ENCODE measurements at regions not wholly inside any gene's neighbourhood (a gene's known extent, or its start where the extent isn't known, plus 50 kb on each side); places are given as distances from the start of the nearest gene placed in this dataset.

GRCh38 chr5:106205916-106206571 is 1464.7 kb downstream of the EFNA5 start:
- Histone ChIP-seq H3K9me3 (ENCODE audit: low read depth, low read length, poor library complexity, severe bottlenecking) (no peaks in the 10 kb centered on the region), H3K4me3 (ENCODE audit: low read depth, low read length, poor library complexity, severe bottlenecking) (no peak overlapping the region), H3K4me1 (ENCODE audit: insufficient read depth, low read length, poor library complexity, severe bottlenecking) (no peaks in the 10 kb centered on the region), H3K27ac (ENCODE audit: low read depth, low read length, poor library complexity, severe bottlenecking) (no peak overlapping the region), H3K27me3 (replicated peaks; ENCODE audit: insufficient read depth, low read depth, low read length, poor library complexity) (no peaks in the 10 kb centered on the region), H3K36me3 (ENCODE audit: insufficient read depth, low read length, poor library complexity, severe bottlenecking) (no peaks in the 10 kb centered on the region)
- TF ChIP-seq EZH2 (IDR thresholded peaks at IDR 0.05; ENCODE audit: borderline replicate concordance, low read depth, low read length, poor library complexity, severe bottlenecking) (no peak), CTCF (conservative IDR thresholded peaks at IDR 0.05; ENCODE audit: low read depth, low read length) (no peak)
- CTCF ChIA-PET = no interaction called here
- POLR2A ChIA-PET (ENCODE audit: low non-redundant PET) = no interaction called here
- BruUV-seq (replicated peaks) = no TSS peak
- intact Hi-C loops (cut with micrococcal nuclease; ENCODE audit: unreplicated experiment) = no loop called here
- DNase-seq (ENCODE audit: low spot score) = no peak

GRCh38 chr5:106202035-106202434 is 1468.7 kb downstream of the EFNA5 start:
- no peaks in the 10 kb centered on the region for H3K4me1 ChIP-seq (ENCODE audit: insufficient read depth, low read length, poor library complexity, severe bottlenecking)
- CTCF ChIA-PET = no interaction called here
- POLR2A ChIA-PET (ENCODE audit: low non-redundant PET) = no interaction called here
- no peak overlapping the region for H3K4me3 ChIP-seq (ENCODE audit: low read depth, low read length, poor library complexity, severe bottlenecking)
- DNase-seq (ENCODE audit: low spot score) = no peak
- TF ChIP-seq CTCF (conservative IDR thresholded peaks at IDR 0.05; ENCODE audit: low read depth, low read length) (no peak), EZH2 (IDR thresholded peaks at IDR 0.05; ENCODE audit: borderline replicate concordance, low read depth, low read length, poor library complexity, severe bottlenecking) (no peak)
- BruUV-seq (replicated peaks) = no TSS peak
- H3K27ac ChIP-seq (ENCODE audit: low read depth, low read length, poor library complexity, severe bottlenecking) = no peak overlapping the region
- no peaks in the 10 kb centered on the region for H3K9me3 ChIP-seq (ENCODE audit: low read depth, low read length, poor library complexity, severe bottlenecking)
- intact Hi-C loops (cut with micrococcal nuclease; ENCODE audit: unreplicated experiment) = no loop called here
- H3K36me3 ChIP-seq (ENCODE audit: insufficient read depth, low read length, poor library complexity, severe bottlenecking) = no peaks in the 10 kb centered on the region
- H3K27me3 ChIP-seq (replicated peaks; ENCODE audit: insufficient read depth, low read depth, low read length, poor library complexity) = no peaks in the 10 kb centered on the region

GRCh38 chr5:106200971-106201370 is 1469.8 kb downstream of the EFNA5 start:
- H3K27me3 ChIP-seq (replicated peaks; ENCODE audit: insufficient read depth, low read depth, low read length, poor library complexity) = no peaks in the 10 kb centered on the region
- no peak overlapping the region for H3K27ac ChIP-seq (ENCODE audit: low read depth, low read length, poor library complexity, severe bottlenecking)
- intact Hi-C loops (cut with micrococcal nuclease; ENCODE audit: unreplicated experiment) = no loop called here
- H3K4me3 ChIP-seq (ENCODE audit: low read depth, low read length, poor library complexity, severe bottlenecking) = no peak overlapping the region
- ChIA-PET POLR2A (ENCODE audit: low non-redundant PET) (interaction anchor here (0.6 kb wide), 1 partner anchor 12 kb away, joined by 3 read pairs; no protein-coding TSS in a partner anchor), CTCF (no interaction called here)
- H3K36me3 ChIP-seq (ENCODE audit: insufficient read depth, low read length, poor library complexity, severe bottlenecking) = no peaks in the 10 kb centered on the region
- H3K9me3 ChIP-seq (ENCODE audit: low read depth, low read length, poor library complexity, severe bottlenecking) = no peaks in the 10 kb centered on the region
- no TSS peak for BruUV-seq (replicated peaks)
- no peak for DNase-seq (ENCODE audit: low spot score)
- TF ChIP-seq CTCF (conservative IDR thresholded peaks at IDR 0.05; ENCODE audit: low read depth, low read length) (no peak), EZH2 (IDR thresholded peaks at IDR 0.05; ENCODE audit: borderline replicate concordance, low read depth, low read length, poor library complexity, severe bottlenecking) (no peak)
- H3K4me1 ChIP-seq (ENCODE audit: insufficient read depth, low read length, poor library complexity, severe bottlenecking) = no peaks in the 10 kb centered on the region

All from A673 (cell line).